Activated CD4-positive, alpha-beta T cell treated with anti-CD3 and anti-CD28 coated beads for 36 hours (primary cell): ENCODE measurements at regions not wholly inside any gene's neighbourhood (a gene's known extent, or its start where the extent isn't known, plus 50 kb on each side); places are given as distances from the start of the nearest gene placed in this dataset.

Experiments used
- ATAC-seq: fragments of 200-7000 bp; cut with Tn5 transposase; one replicate; pipeline ENCODE4 v1.10.0; 2021; ENCODE audit warnings: mild to moderate bottlenecking, moderate library complexity
- CTCF ChIA-PET: fragments of 350-600 bp; sonication (Branson Sonifier 250); formaldehyde crosslinking; loops from one replicate; lab custom pipeline; 2021; ENCODE audit warnings: antibody characterized with exemption; lab: Charles Lee
- POLR2A ChIA-PET: fragments of 350-600 bp; sonication (Branson Sonifier 250); formaldehyde crosslinking; loops from one replicate; lab custom pipeline; 2021; ENCODE audit warnings: antibody characterized with exemption, inconsistent platforms; lab: Charles Lee
- DNase-seq: peaks from one replicate; pipeline ENCODE4 v3.0.0-alpha.2; 2020
- H3K27ac Mint-ChIP-seq: one replicate; pipeline ENCODE4 v1.8.0; 2021; ENCODE audit warnings: mixed read lengths
- H3K27me3 Mint-ChIP-seq: one replicate; pipeline ENCODE4 v1.8.0; 2021; ENCODE audit warnings: mixed read lengths
- H3K36me3 Mint-ChIP-seq: one replicate; pipeline ENCODE4 v1.8.0; 2021; ENCODE audit warnings: low read depth, mixed read lengths
- H3K4me1 Mint-ChIP-seq: one replicate; pipeline ENCODE4 v1.8.0; 2021; ENCODE audit warnings: mixed read lengths
- H3K4me3 Mint-ChIP-seq: one replicate; pipeline ENCODE4 v1.8.0; 2021; ENCODE audit warnings: mild to moderate bottlenecking, moderate library complexity, mixed read lengths
- H3K9me3 Mint-ChIP-seq: one replicate; pipeline ENCODE4 v1.8.0; 2021; ENCODE audit warnings: low read depth, mixed read lengths
- intact Hi-C, 2 experiments: fragments of 100-400 bp; cut with DNase I in 1 of 2; cut with micrococcal nuclease in 1 of 2; formaldehyde crosslinking; loops; one replicate each; pipeline versions ENCODE4 v1.14.2 to v1.15.1; 2022 to 2024; cut with DNase I, micrococcal nuclease

DNA sequence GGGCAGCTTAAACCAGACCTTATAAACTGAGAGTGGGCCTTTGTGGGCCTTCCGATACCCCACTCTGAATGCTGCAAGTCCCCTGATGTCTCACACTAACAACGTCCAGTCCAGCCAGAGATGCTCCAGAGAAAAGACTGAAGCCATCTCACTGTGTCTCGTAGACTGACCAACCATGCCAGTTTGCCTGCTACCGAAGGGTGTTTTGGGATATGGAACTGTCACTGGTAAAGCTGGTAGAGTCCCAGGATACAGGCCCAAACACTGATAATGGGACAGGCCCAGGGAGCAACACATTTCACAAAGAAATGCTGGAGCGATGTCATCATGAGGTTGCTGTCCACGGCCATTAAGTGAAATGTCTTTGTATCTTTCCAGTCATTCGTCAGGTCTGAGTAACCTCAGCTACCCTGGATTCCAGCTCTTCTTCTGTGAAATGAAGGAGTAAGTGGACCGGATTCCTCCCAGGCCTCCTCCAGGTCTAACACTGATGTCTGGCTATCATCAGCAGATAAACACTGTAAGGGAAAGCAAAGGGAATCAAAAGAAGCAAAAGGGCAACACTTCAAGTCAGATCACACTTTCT, 81.6 kb downstream of the SLC5A7 start:
- intact Hi-C loops: no loop called here
- Mint-ChIP-seq H3K27me3 (no peaks in the 10 kb centered on the region), H3K9me3 (no peaks in the 10 kb centered on the region), H3K4me3 (no peak overlapping the region), H3K27ac (no peak overlapping the region), H3K4me1 (no peaks in the 10 kb centered on the region), H3K36me3 (no peaks in the 10 kb centered on the region)
- no peak for DNase-seq
- ChIA-PET POLR2A (no interaction called here), CTCF (no interaction called here)
- ATAC-seq: no peak

DNA sequence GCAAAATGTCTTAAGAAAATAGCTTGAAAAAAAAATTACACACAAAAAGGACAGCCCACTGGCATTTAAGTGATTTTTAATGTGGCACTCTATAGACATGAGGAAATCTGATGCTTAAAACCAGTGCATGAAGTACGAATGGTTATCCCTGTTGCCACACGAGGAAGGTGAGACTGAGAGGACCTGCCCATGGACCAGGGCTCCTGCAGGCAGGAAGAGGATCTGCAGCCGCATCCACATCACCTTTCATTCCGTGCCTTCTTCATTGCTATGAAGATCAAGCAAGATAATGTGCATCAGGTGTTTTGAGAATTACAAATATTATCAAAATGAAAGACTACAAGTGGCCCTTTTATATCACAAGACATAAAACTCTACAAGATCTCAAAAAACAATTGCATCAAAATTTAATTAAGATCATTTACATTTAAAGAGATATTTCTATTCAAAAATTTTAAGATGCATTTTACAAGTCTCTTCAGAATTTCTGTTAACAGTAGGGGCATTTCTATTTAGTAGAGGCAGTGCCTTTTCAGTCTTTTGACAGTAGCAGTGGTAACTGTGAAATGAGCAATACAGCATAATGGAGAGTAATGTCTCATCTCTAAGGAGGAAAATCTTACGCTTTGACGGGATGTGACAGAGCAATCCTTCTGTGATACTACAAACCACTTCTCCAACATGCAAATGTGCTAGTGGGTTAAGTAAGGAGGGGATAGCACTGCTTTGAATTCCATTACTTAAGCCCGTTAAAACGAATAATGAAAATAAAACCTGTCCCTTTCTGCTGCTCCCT, 83.4 kb downstream of the SLC5A7 start:
- no peaks in the 10 kb centered on the region for H3K27me3 Mint-ChIP-seq
- CTCF ChIA-PET: no interaction called here
- POLR2A ChIA-PET: no interaction called here
- H3K4me1 Mint-ChIP-seq: no peaks in the 10 kb centered on the region
- no peaks in the 10 kb centered on the region for H3K36me3 Mint-ChIP-seq
- H3K4me3 Mint-ChIP-seq: no peak overlapping the region
- intact Hi-C loops: no loop called here
- DNase-seq (no peak), ATAC-seq (no peak)
- no peak overlapping the region for H3K27ac Mint-ChIP-seq
- no peaks in the 10 kb centered on the region for H3K9me3 Mint-ChIP-seq

- no peak for ATAC-seq
- Mint-ChIP-seq H3K9me3 (no peaks in the 10 kb centered on the region), H3K4me1 (no peaks in the 10 kb centered on the region), H3K27ac (no peak overlapping the region), H3K27me3 (no peaks in the 10 kb centered on the region), H3K36me3 (no peaks in the 10 kb centered on the region), H3K4me3 (no peak overlapping the region)
- ChIA-PET CTCF (no interaction called here), POLR2A (no interaction called here)
- no peak for DNase-seq
- intact Hi-C loops: no loop called here
Measured at GRCh38 chr2:108073415-108074072, 87.2 kb downstream of the SLC5A7 start.

DNA sequence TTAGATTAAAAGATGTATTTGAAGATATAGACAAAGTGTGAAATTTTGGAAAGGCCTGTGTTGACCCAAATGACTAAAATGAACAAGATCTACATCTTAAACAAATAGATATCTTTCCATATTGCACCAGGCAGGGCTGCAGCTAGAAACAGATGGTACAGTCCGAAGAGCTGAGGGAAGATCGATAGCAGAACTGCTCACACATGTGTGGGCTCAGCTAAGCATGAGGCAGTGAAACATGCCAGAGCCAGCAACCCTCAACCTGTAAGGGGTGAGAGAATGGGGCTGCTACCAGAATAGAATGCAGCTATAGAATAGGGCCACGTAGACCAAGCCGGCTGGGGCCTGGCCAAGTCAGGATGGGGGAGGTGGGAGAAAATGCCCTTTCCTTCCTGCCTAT, 87.8 kb downstream of the SLC5A7 start:
- Mint-ChIP-seq H3K4me1 (no peaks in the 10 kb centered on the region), H3K9me3 (no peaks in the 10 kb centered on the region), H3K27me3 (no peaks in the 10 kb centered on the region), H3K36me3 (no peaks in the 10 kb centered on the region), H3K4me3 (no peak overlapping the region), H3K27ac (no peak overlapping the region)
- DNase-seq (no peak), ATAC-seq (no peak)
- CTCF ChIA-PET: no interaction called here
- intact Hi-C loops: no loop called here
- POLR2A ChIA-PET: no interaction called here

DNA sequence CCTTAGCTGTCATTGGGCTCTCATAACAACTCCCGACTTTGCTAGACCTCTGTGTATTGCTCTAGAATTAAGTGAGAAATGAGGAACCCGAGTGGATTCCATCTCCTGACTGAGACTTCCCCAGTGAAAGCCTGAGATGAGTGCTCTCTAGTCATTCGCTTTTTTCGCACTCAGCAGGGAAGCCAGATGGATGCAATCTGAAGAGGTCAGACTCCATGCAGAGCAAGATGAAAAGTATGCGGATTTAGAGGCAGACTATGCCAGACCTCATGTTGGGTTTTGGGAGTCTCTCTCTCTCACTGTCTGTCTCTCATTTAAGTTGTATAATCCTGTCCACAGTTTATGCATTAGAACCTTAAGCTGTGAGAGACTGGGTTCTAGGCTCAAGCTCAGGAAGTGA, 88.6 kb downstream of the SLC5A7 start:
- DNase-seq: no peak
- intact Hi-C loops: no loop called here
- no peak for ATAC-seq
- Mint-ChIP-seq H3K9me3 (no peaks in the 10 kb centered on the region), H3K27me3 (no peaks in the 10 kb centered on the region), H3K4me3 (no peak overlapping the region), H3K27ac (no peak overlapping the region), H3K4me1 (no peaks in the 10 kb centered on the region), H3K36me3 (no peaks in the 10 kb centered on the region)
- POLR2A ChIA-PET: no interaction called here
- CTCF ChIA-PET: no interaction called here

- intact Hi-C loops: no loop called here
- H3K36me3 Mint-ChIP-seq: no peaks in the 10 kb centered on the region
- CTCF ChIA-PET: no interaction called here
Measured at GRCh38 chr2:108076527-108076926, 90.2 kb downstream of the SLC5A7 start.

DNA sequence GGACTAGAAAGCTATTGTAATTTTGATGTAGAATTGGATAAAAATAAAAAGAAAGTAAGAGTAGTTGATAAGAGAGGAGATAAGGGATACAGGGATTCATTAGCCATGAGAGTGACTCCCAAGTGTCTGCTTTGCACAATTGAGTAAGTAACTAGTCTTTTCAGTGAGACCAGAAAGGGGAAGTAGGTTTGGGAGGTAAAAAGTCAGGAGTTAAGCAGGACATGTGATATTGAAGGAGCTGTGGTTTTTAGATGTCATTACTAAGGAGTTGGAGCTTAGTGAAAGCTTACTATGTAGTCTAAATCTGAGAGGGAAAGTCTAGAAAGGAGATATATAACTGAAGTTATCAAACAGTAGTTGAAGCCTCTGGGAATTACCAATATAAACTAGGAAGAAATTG, 93.4 kb downstream of the SLC5A7 start:
- H3K4me1 Mint-ChIP-seq: no peaks in the 10 kb centered on the region
- H3K27me3 Mint-ChIP-seq: no peaks in the 10 kb centered on the region
- ATAC-seq (no peak), DNase-seq (no peak)
- ChIA-PET POLR2A (no interaction called here), CTCF (no interaction called here)
- H3K27ac Mint-ChIP-seq: no peak overlapping the region
- no peaks in the 10 kb centered on the region for H3K36me3 Mint-ChIP-seq
- intact Hi-C loops: no loop called here
- H3K9me3 Mint-ChIP-seq: no peaks in the 10 kb centered on the region
- no peak overlapping the region for H3K4me3 Mint-ChIP-seq

More at GRCh38 chr2:108076527-108076926, 90.2 kb downstream of the SLC5A7 start:
- no peak for DNase-seq
- Mint-ChIP-seq H3K27me3 (no peaks in the 10 kb centered on the region), H3K4me3 (no peak overlapping the region), H3K27ac (no peak overlapping the region), H3K9me3 (no peaks in the 10 kb centered on the region), H3K4me1 (no peaks in the 10 kb centered on the region)
- no peak for ATAC-seq
- POLR2A ChIA-PET: no interaction called here

DNA sequence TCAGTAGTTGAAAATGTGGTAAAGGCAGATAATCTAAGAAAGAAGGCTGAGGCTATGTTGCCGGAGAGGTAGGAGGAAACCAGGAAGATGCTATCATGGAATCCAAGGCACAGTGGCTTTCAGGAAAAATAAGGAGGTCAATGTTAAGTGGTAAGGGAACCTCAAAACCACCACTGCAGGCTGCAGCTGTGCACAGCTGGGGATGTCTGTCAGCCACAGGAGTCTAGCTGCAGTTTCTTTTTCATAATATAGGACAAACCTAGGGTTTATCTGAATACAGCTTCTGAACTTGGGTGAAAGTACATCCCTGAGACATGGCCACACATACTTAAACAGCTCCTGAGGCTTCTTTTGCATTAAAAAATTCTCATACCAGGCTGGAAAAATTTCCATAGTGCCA, 93.9 kb downstream of the SLC5A7 start:
- ATAC-seq (no peak), DNase-seq (no peak)
- Mint-ChIP-seq H3K27me3 (no peaks in the 10 kb centered on the region), H3K36me3 (no peaks in the 10 kb centered on the region), H3K4me3 (no peak overlapping the region), H3K9me3 (no peaks in the 10 kb centered on the region), H3K27ac (no peak overlapping the region), H3K4me1 (no peaks in the 10 kb centered on the region)
- POLR2A ChIA-PET: no interaction called here
- intact Hi-C loops: no loop called here
- CTCF ChIA-PET: no interaction called here

DNA sequence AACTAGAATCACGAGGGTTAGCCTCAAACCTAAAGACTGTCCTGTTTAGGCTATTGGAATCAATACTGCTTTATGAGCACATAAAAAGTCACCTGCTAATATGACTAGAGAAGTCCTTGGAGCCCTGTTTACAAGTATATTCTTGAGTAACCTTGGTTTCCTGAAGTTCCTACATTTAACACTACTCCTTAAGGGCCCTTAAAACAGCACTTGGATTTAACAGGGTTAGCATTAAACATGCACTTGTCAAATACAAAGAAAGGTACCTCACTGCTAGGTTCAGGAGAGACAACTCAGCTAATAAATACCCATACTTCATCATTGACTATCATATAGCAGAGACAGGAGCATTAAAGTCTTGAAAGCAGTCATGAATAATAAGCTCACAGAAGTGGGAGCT, 96.7 kb downstream of the SLC5A7 start:
- ATAC-seq: no peak
- H3K36me3 Mint-ChIP-seq: no peaks in the 10 kb centered on the region
- no peaks in the 10 kb centered on the region for H3K9me3 Mint-ChIP-seq
- ChIA-PET POLR2A (no interaction called here), CTCF (no interaction called here)
- no peak overlapping the region for H3K27ac Mint-ChIP-seq
- H3K4me3 Mint-ChIP-seq: no peak overlapping the region
- H3K4me1 Mint-ChIP-seq: no peaks in the 10 kb centered on the region
- DNase-seq: no peak
- no peaks in the 10 kb centered on the region for H3K27me3 Mint-ChIP-seq
- intact Hi-C loops: no loop called here

GRCh38 chr2:108084311-108084710, 98.0 kb downstream of the SLC5A7 start:
- ChIA-PET CTCF (no interaction called here), POLR2A (no interaction called here)
- intact Hi-C loops: no loop called here
- DNase-seq: no peak
- no peak overlapping the region for H3K4me3 Mint-ChIP-seq
- no peaks in the 10 kb centered on the region for H3K4me1 Mint-ChIP-seq
- ATAC-seq: no peak
- no peaks in the 10 kb centered on the region for H3K9me3 Mint-ChIP-seq
- H3K27ac Mint-ChIP-seq: no peak overlapping the region
- H3K27me3 Mint-ChIP-seq: no peaks in the 10 kb centered on the region
- H3K36me3 Mint-ChIP-seq: no peaks in the 10 kb centered on the region

GRCh38 chr2:108092886-108093285, 106.6 kb downstream of the SLC5A7 start:
- Mint-ChIP-seq H3K9me3 (no peaks in the 10 kb centered on the region), H3K4me1 (no peaks in the 10 kb centered on the region)
- intact Hi-C loops: no loop called here

DNA sequence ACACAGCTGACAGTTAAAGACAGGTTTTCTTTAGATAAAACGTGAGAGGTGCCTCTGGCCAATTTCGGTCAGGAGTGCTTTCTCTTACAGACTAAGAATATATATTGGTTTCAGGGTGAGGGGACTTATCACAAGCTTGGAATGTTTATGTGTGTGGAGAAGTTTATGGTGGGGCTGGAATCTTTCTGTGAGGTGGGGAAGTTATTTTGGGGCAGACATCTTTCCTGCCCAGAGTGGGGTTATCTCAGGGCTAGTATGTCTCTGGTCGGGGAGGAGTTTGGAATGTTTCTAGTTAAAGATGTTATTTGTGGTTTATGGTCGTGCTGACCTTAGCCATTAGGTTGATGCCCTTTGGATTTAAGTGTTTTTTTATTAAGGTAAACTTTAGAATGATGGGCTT, 115.2 kb downstream of the SLC5A7 start:
- Mint-ChIP-seq H3K27me3 (peaks cover under 1% of the 10 kb centered on the region), H3K36me3 (no peaks in the 10 kb centered on the region), H3K9me3 (no peaks in the 10 kb centered on the region), H3K4me3 (no peak overlapping the region), H3K4me1 (no peaks in the 10 kb centered on the region), H3K27ac (no peak overlapping the region)
- ATAC-seq (no peak), DNase-seq (no peak)
- CTCF ChIA-PET: no interaction called here
- intact Hi-C loops: no loop called here
- POLR2A ChIA-PET: no interaction called here

More at GRCh38 chr2:108092886-108093285, 106.6 kb downstream of the SLC5A7 start:
- CTCF ChIA-PET: no interaction called here
- ATAC-seq (no peak), DNase-seq (no peak)
- no peak overlapping the region for H3K4me3 Mint-ChIP-seq
- H3K27ac Mint-ChIP-seq: no peak overlapping the region
- H3K27me3 Mint-ChIP-seq: no peaks in the 10 kb centered on the region
- POLR2A ChIA-PET: no interaction called here
- H3K36me3 Mint-ChIP-seq: no peaks in the 10 kb centered on the region
